GM12872 (cell line): ENCODE measurements at regions not wholly inside any gene's neighbourhood (a gene's known extent, or its start where the extent isn't known, plus 50 kb on each side); places are given as distances from the start of the nearest gene placed in this dataset.

Experiments used
- TF ChIP-seq, protein P1 (sequence below): IDR thresholded peaks from 3 replicates; pipeline ENCODE4 v1.5.1; 2011; ENCODE audit warnings: low read depth, mild to moderate bottlenecking, low read length, moderate library complexity; ENCODE audit not compliant: insufficient read depth

DNA sequence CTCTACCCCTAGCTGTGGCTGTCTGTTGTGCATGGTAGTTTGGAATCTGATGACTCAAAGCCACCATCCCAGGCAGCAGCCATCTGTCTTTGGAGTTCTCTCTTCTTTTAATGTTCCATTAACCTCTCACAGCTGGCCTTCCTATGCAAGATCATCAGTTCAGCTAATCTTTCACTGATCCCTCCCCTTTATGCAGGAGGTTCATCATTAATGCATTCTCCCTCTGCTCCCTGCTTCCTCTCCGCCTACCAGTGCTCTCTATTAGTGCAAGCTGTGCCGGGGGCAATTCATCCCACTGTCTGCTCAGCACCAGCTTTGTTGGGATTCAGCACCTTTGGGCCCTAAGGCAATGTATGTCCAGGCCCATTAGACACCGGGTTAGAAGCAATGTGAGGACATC, 413.0 kb upstream of the LRRC4C start:
- TF ChIP-seq, protein P1, sequence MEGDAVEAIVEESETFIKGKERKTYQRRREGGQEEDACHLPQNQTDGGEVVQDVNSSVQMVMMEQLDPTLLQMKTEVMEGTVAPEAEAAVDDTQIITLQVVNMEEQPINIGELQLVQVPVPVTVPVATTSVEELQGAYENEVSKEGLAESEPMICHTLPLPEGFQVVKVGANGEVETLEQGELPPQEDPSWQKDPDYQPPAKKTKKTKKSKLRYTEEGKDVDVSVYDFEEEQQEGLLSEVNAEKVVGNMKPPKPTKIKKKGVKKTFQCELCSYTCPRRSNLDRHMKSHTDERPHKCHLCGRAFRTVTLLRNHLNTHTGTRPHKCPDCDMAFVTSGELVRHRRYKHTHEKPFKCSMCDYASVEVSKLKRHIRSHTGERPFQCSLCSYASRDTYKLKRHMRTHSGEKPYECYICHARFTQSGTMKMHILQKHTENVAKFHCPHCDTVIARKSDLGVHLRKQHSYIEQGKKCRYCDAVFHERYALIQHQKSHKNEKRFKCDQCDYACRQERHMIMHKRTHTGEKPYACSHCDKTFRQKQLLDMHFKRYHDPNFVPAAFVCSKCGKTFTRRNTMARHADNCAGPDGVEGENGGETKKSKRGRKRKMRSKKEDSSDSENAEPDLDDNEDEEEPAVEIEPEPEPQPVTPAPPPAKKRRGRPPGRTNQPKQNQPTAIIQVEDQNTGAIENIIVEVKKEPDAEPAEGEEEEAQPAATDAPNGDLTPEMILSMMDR = no peak

DNA sequence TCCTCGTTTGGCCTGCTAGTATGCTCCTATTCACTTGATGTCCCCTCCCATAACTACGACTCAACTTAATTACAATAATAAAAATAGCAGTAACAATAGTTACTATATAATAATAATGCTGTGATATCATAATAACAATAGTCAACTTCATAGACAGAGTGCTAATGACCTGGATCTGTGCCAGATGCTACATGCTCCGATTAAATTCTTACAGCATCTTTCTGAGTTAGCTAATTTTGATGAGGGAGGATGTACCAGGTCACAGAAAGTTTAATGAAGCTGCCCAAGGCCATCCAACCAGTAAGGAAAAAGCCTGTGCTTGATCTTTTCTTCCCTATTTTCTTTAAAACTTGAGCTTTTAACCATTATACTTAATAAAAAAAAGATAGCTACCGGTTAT, 413.4 kb upstream of the LRRC4C start:
- TF ChIP-seq, protein P1 = no peak

DNA sequence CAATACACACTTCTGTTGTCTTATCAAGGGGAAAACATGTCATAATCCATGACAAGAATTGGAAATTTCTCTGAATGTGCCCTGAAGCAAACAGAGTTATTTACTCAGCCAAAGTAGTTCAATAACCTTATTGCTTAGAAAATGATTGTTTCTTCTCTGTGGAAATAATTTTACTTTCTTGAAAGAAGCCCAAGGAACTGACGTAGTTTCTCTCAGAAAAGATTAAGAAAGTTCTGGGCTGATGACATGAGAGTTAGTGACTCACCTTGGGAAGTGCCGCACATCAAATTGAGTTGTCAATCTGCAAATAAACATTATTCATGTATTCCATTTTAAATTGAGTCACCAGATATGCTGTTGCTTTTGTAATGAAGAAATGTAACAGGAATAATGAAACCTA, 418.6 kb upstream of the LRRC4C start:
- TF ChIP-seq, protein P1 = no peak

DNA sequence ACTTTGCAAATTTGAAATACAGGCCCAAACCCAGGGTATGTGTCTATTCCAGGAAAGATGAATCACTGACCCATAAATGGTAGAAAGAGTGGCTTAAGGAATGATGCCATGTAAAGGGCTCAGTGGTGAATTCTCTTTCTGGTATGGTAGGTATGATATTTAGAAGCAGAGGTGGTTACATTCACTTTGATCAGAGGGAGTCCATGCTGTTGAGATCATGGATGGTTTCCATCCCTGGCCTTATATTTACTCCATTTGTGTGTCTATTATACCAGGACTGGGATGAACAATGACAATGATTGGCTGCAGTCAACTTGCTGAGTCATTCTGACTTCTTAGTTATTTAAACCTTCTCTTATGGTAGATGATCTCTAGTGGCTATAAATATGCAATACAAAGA, 419.8 kb upstream of the LRRC4C start:
- TF ChIP-seq, protein P1 = no peak

DNA sequence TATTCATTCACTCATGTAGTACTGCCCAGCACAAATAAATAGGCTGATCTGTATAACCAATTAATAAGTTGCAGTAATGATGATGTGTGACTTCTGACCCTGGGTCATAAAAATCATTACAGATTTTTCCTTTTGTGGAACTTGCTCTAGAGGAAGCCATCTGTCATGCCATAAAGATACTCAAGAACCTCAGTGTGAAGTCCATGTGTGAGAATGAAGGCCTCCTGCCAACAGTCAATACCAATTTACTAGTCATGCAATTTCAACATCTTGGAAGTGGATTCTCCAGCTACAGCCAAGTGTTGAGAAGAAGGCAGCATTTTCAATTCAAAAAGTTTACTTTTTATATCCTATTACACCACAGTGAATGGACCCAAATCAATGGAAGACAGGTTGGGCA, 435.6 kb upstream of the LRRC4C start:
- TF ChIP-seq, protein P1 = no peak

DNA sequence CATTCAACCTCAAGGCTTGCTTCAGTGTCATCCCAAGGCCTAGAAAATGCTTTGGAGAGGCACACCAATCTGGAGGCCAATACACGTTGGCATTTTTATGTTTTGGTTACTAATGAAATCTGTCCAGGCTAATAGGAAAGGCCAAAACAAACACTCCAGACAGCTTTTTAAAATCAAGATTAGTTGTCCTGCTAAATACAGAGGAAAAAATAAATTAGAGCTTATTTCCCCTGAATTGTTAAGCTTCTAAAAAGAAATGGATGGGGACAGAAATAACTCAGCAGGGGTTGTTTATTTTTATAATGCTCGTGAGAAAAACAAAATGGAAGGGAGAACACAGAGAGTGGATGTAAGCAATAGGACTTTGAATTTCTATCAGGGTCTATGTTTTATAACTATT, 438.5 kb upstream of the LRRC4C start:
- TF ChIP-seq, protein P1 = no peak

DNA sequence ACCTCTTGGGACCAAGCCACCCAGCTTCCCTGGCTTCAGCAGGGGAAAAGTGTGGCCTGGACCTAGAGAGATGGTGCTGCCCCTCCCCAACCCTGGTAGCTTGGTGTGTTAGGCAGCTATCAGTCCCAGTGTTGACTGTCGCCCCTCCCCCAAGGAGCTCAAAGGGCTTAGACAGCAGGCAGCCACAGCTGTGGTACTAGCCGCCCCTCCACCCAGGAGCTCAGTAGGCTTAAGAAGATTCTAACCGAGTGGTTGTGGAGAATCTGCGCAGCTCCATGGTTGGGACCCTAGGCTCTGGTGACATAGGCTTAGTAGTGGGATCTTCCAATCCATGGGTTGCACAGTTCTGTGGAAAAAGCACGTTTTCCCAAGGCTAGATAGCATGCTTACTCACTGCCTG, 458.4 kb upstream of the LRRC4C start:
- TF ChIP-seq, protein P1 = no peak

DNA sequence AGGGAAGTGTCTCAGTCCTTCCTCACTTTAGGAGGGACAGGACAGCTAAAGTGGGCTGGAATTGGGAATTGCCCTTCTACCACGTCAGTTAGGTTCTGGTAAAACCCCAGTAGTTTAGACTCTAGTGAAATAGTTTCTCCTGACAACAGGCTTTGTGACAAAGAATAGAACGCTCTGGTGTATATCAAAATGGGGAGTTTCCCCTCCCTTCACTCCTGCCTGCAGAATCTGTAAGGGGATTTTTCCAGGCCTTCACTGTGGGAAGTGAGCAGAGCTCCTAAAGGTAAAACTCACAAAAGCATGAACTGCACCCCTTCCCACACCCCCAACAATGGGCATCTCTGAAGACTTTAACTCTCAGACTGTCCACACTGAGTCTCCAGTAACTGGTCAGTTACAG, 460.9 kb upstream of the LRRC4C start:
- TF ChIP-seq, protein P1 = no peak
